ENCODE measurements at regions not wholly inside any gene's neighbourhood (a gene's known extent, or its start where the extent isn't known, plus 50 kb on each side); places are given as distances from the start of the nearest gene placed in this dataset.

DNA sequence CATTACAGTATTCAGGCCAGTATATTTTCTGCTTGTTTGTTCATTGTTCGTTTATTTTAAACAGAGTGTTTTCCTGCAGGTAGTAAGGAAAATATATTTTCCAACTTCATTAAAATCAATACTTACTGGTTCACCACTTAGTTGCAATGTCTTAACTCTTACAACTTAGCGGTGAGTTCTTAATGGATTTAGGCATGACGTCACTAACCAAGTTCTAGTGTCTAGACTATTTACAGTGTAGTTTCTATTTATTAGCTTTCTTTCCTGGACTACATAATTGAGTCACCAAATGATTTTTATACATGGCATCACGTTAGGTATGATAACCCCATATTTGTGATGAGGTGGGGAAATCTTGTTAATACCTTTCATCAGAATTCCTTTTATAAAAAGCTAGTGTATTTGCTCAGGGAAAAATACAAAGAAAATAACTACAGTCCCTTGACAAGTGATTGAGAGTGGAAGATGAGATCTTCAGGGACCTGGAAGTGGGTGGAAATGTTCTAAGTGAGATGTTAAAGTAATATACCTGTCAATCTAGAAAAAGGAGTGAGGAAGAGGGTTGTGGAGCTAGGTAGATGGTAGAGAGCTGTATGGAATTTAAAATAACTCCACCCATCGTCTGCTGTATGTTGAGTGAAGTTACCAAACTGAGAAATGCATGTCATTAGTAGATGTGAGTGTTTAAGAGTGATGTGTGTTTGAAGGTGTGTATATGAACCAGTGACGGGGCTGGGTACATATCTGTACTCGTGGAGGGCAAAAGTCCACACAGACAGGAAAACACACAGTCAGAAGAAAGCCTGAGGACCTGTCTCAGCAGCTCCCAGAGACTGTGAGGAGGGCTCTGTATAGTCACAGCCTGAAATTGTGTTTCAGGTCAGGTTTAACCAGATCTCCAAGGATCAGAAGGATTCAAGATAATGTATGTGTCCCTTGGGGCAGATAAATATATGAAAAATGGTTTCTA, 197.6 kb upstream of the ADAMTS5 start:
- Mint-ChIP-seq H3K27ac (no peak overlapping the region), H3K9me3 (peaks cover 0 to 4% of the 10 kb centered on the region in 2 donors), H3K36me3 (no peaks in the 10 kb centered on the region)
- DNase-seq (ENCODE audit: low spot score in 2 of 2) (no peak), ATAC-seq (no peak)

DNA sequence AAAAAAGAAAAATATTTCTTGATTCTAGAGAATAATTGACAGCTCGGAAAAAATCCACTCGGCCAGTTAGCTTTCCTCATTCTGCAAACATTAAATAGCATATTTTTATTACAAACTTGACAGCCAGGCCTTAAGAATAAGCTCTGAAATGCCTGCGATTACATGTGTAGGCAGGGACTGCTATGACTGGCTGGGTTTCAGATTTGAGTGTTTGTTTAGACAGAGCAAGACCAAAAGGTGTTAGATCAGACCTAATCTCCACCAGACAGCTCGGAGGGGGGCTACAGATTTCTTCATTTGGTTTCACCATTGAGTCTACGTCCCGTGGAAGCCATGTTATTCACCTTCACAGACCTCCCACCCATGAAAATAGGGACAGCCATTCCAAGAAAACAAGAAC, 192.1 kb upstream of the ADAMTS5 start:
- no peaks in the 10 kb centered on the region for H3K36me3 Mint-ChIP-seq
- peaks cover 0 to 3% of the 10 kb centered on the region in 2 donors for H3K9me3 Mint-ChIP-seq
- H3K27ac Mint-ChIP-seq: no peak overlapping the region
- no peak for DNase-seq (ENCODE audit: low spot score in 2 of 2)
- no peak for ATAC-seq

DNA sequence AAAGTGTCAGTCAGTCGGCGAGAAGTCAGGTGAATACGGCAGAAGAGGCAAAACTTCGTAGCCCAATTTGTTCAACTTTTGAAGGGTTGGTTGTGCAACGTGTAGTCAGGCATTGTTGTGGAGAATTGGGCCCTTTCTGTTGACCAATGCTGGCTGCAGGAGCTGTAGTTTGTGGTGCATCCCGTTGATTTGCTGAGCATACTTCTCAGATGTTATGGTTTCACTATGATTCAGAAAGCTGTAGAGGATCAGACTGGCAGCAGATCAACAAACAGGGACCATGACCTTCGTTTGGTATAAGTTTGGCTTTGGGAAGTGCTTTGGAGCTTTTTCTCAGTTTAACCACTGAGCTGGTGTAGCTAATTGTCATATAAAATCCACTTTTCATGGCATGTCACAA, 190.2 kb upstream of the ADAMTS5 start:
- Mint-ChIP-seq H3K27ac (no peak overlapping the region), H3K9me3 (peaks cover 0 to 3% of the 10 kb centered on the region in 2 donors), H3K36me3 (no peaks in the 10 kb centered on the region)
- ATAC-seq (no peak), DNase-seq (ENCODE audit: low spot score in 2 of 2) (no peak)

DNA sequence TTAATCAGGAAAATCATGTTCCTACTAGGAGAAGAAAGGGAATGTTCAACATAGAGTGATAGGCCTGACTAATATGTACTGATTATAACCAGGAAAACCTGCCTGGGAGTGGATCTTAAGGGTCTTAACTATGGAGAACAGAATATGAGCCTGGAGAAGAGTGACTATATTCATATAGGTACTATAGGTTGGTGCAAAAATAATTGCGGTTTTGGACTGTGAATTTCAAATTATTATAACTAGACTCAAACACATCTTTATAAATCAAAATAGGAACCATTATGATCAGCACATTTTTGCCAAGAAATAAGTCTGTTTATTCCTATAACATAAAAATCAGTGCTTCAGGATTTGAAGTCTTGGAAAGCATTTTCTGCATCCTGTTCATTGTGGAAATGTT, 189.8 kb upstream of the ADAMTS5 start:
- no peak for ATAC-seq
- DNase-seq (ENCODE audit: low spot score in 2 of 2): no peak
- H3K27ac Mint-ChIP-seq: no peak overlapping the region
- H3K9me3 Mint-ChIP-seq: peaks cover 0 to 3% of the 10 kb centered on the region in 2 donors
- no peaks in the 10 kb centered on the region for H3K36me3 Mint-ChIP-seq

DNA sequence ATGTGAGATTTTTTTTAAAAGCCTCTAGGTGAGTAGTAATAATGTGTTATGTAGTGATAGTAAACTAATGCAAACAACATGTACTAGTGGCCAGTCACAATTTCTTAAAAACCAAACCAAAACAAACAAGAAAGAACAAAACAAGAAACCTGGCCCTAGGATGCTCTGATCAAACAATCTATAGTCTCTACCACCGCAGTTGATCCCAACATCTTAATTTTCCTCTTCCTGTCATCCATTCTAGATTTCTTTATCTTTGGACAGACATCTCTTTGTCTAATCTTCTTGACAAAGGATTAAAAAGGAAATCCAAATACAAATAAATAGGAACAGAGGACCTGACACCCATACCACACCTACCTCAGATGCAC, 188.2 kb upstream of the ADAMTS5 start:
- Mint-ChIP-seq H3K27ac (no peak overlapping the region), H3K36me3 (no peaks in the 10 kb centered on the region), H3K9me3 (peaks cover 3 to 9% of the 10 kb centered on the region in 2 donors)
- DNase-seq (ENCODE audit: low spot score in 2 of 2) (no peak), ATAC-seq (no peak)

DNA sequence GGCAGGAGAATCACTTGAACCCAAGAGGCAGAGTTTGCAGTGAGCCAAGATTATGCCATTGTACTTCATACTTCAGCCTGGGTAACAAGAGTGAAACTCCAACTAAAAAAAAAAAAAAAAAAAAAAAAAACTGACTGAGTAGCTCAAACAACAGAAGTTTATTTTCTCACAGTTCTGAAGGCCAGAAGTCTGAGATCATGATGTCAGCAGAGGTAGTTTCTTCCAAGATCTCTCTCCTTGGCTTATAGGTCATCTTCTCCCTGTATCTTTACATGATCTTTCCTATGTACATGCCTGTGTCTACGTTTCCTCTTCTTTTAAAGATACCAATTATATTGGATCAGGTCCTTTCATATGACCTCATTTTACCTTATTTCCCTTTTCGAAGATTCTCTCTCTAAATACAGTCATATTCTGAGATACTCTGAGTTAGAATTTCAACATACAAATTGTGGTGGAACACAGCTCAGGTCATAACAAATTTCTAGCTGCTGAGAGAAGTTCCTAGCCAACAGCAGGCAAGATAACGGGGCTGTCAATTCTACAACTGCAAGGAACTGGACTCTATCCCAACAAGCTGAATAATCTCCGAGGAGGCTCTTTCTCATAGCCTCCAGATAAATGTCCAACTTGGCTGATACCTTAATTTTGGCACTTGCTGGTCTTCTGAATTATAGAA, 187.7 kb upstream of the ADAMTS5 start:
- DNase-seq (ENCODE audit: low spot score in 2 of 2) (no peak), ATAC-seq (no peak)
- Mint-ChIP-seq H3K9me3 (peaks cover 3 to 13% of the 10 kb centered on the region in 2 donors), H3K36me3 (no peaks in the 10 kb centered on the region), H3K27ac (no peak overlapping the region)

DNA sequence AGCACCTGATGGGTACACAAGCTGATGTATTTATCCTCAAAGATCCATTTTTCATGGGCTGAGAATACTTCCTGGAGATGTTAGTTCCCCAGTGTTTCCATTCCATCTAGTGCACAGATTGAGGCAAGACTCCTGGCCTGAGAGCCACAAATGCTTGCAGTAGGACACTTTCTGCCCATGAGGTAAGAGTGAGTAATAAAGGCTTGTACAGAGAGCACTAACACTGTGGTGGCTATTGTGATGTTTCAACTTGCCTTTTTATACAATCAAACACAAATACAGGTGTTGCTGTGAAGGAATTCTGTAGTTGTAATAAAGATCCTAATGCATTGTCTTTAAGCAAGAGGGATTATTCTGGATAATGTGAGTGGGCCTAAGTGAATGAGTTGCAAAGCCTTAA, 186.1 kb upstream of the ADAMTS5 start:
- Mint-ChIP-seq H3K27ac (no peak overlapping the region), H3K36me3 (no peaks in the 10 kb centered on the region), H3K9me3 (peaks cover 8 to 19% of the 10 kb centered on the region in 2 donors)
- ATAC-seq (no peak), DNase-seq (ENCODE audit: low spot score in 2 of 2) (no peak)

DNA sequence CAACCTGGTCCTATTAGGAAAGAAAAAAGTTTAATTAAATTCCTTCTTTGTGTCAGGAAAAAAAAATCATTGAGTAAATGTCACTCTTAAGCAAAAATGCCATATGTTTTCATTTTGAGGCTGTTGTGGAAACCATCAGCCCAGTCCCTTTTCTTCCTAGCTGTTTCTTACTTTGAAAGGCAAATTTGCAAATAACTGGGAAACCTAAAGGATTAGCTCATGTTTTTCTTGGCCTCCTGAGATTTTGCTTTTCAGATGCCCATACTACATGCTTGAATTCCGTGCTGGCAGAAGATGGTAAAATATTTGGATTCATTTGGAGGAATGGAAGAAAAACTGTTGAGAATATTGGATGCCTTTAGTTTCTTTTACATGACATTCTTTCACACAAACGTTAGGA, 182.1 kb upstream of the ADAMTS5 start:
- Mint-ChIP-seq H3K36me3 (no peaks in the 10 kb centered on the region), H3K9me3 (peaks cover 7 to 21% of the 10 kb centered on the region in 2 donors)

DNA sequence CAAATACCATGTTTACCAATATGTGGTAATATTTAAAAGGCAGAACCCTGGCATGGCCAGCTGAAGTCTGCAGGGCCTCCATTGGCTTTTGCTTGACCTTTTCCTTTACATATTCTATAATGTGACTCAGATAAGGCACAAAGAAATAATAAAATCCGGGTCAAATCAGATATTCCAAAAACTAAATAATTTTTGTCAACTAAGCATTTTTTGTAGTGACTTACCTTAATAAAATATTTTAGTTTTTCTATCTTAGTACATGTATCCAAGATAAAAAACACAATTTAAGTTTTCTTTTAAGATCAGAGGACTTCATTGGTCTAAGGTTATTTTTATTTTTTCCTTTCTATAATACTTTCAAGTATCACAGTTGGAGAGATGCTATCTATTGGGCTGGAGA, 179.4 kb upstream of the ADAMTS5 start:
- no peak for ATAC-seq
- H3K9me3 Mint-ChIP-seq: peaks cover 7 to 21% of the 10 kb centered on the region in 2 donors
- DNase-seq (ENCODE audit: low spot score in 2 of 2): no peak
- H3K27ac Mint-ChIP-seq: no peak overlapping the region
- H3K36me3 Mint-ChIP-seq: no peaks in the 10 kb centered on the region

More for the DNA sequence above, 182.1 kb upstream of the ADAMTS5 start:
- DNase-seq (ENCODE audit: low spot score in 2 of 2) (no peak), ATAC-seq (no peak)
- no peak overlapping the region for H3K27ac Mint-ChIP-seq

DNA sequence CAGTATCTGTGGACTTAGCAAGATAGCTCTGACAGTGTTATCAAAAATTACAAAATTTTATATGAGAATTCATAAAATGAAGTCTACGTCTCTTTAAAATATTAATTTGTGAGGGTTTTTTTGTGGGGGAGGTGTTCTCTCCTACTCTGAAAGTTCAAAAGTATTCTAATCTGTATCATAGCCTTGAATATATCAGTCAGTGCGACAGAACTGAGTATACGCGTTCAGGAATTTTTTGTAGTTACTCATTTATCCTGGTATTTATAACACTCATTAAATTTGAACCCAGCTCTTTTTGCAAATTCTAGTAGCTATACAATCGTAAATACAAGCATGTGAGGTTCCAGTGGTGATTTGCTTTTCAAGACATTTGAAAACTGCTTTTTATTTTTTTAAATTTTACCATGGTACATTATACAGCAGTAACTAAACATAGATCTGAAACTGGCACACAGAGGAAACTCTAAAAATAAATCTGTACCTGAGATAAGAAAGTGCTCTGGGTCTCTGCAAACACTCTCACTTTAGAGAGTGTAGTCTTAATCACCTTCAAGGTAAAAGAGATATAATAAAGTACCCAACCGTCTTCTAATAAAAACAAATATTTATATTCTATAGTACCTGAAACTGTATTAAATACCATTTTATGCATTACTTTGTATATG, 178.4 kb upstream of the ADAMTS5 start:
- no peak overlapping the region for H3K27ac Mint-ChIP-seq
- no peaks in the 10 kb centered on the region for H3K36me3 Mint-ChIP-seq
- peaks cover 7 to 14% of the 10 kb centered on the region in 2 donors for H3K9me3 Mint-ChIP-seq
- ATAC-seq (no peak), DNase-seq (ENCODE audit: low spot score in 2 of 2) (no peak)

DNA sequence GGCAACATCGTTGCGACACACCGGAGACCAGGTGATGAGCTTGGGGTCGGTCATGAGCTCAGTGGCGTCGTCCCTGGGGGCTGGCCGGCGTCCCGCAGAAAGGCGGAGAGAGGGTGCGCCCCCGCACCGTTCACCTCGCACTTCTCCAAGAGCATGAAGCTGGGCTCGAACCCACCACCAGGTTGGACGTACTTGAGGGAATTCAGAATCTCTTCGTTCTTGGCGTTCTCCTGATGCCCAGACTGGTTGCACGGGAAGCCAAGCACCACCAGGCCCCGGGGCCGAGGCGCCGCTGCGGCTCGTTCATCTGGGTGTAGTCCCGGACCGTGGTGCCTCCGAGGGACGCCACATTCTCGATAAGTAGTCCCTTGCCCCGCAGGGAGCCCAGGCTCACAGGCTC, 176.6 kb upstream of the ADAMTS5 start:
- no peak for DNase-seq (ENCODE audit: low spot score in 2 of 2)
- no peak overlapping the region for H3K27ac Mint-ChIP-seq
- peaks cover 7% of the 10 kb centered on the region in 2 donors for H3K9me3 Mint-ChIP-seq
- no peak for ATAC-seq
- no peaks in the 10 kb centered on the region for H3K36me3 Mint-ChIP-seq

DNA sequence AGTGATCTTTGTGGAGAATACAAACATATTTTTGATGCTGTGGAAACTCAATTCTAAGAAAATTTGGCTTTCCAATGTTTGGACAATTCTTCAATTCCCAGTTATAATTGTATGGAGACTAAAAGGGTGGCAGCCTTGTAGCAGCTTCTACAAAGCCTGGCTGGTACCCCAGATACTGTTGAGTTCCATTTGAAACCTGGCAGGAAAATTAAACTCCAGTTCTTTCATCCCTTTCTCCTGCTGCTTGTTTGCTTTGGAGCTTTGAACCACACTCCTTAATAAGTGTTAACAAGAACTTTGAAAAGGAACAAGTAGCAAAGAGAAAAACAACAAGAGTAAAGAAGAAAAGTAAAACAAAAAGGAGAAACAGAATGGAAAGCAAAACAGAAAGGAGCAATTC, 172.6 kb upstream of the ADAMTS5 start:
- Mint-ChIP-seq H3K36me3 (no peaks in the 10 kb centered on the region), H3K27ac (no peak overlapping the region), H3K9me3 (no peaks in the 10 kb centered on the region)
- ATAC-seq: no peak
- no peak for DNase-seq (ENCODE audit: low spot score in 2 of 2)

DNA sequence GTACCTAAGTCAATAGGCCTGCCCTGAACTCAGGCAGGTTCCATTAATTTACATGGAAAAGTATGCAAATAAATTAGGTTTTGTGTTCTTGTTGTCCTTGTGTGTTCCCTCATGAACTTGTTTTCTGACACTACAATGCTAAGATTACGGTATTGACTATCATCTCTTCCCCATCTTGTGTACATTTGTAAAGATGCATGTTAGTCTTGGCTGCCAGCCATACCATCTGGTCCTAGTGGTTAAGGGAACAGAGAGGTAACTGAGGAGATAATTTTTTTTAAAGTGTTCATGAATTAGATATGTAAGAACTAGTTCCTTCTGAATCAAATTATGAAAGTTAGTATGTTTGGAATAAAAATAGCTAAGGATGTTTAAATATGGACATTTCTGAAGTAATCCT, 167.6 kb upstream of the ADAMTS5 start:
- DNase-seq (ENCODE audit: low spot score in 2 of 2) (no peak), ATAC-seq (no peak)
- no peaks in the 10 kb centered on the region for H3K36me3 Mint-ChIP-seq
- H3K9me3 Mint-ChIP-seq: no peaks in the 10 kb centered on the region
- H3K27ac Mint-ChIP-seq: no peak overlapping the region

DNA sequence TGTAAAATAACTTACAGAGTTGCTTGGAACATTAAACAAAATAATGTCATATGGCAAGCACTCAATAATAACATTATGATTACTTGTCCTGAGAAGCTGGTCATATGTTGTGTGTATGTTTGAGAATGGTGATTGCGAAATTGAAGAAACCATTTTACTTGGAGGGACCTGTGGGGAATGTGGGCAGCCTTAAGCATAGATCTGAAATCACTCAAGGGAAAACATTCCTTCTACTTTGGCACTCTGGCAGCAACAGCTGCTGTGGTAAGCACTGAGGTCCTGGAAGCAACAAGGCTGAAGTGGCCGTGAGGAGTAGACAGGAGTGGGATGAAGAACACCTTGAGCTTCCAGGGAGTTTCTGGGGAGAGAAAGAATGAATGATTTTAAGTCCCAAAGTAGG, 165.4 kb upstream of the ADAMTS5 start:
- ATAC-seq: no peak
- no peak for DNase-seq (ENCODE audit: low spot score in 2 of 2)
- Mint-ChIP-seq H3K36me3 (no peaks in the 10 kb centered on the region), H3K27ac (no peak overlapping the region), H3K9me3 (no peaks in the 10 kb centered on the region)

DNA sequence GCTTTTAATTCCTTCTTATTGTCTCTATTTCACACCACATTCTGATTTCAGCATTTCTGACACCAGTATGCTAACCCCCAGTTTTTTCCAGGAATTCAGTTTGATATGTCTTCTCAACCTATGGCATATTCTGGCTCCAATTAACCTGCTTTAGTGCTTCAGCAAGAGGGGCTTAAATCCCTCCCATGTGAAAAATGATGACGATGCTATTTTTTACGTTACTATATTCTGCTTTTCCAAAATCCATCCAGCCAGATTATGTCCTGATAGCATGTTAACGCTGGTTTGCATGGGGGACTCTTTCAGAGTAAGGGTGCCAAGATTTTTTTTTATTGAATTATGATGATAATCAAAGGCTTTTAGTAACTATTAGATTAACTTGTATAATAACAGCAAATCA, 163.3 kb upstream of the ADAMTS5 start:
- no peak overlapping the region for H3K27ac Mint-ChIP-seq
- no peaks in the 10 kb centered on the region for H3K36me3 Mint-ChIP-seq
- DNase-seq (ENCODE audit: low spot score in 2 of 2) (no peak), ATAC-seq (no peak)
- H3K9me3 Mint-ChIP-seq: no peaks in the 10 kb centered on the region

DNA sequence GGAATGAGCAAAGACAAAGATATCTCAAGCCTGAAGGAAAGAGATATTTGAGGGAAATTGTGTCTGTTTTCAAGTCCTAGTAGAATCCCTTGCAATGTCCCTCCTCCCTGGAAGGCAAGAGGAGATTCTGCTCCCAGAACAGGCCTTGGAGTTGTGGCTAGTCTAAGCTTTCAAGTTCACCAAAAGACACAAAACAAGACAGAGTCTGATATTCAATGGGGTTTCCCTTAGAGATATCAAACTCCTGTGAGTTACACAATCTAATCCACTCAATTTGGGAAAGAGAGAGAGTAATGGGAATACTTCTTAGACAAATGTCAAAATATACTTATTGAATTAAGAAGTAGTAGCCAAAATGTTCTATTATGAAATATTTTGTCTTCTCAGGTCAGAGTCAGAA, 162.8 kb upstream of the ADAMTS5 start:
- DNase-seq (ENCODE audit: low spot score in 2 of 2): no peak
- Mint-ChIP-seq H3K36me3 (no peaks in the 10 kb centered on the region), H3K27ac (no peak overlapping the region), H3K9me3 (no peaks in the 10 kb centered on the region)
- ATAC-seq: no peak

DNA sequence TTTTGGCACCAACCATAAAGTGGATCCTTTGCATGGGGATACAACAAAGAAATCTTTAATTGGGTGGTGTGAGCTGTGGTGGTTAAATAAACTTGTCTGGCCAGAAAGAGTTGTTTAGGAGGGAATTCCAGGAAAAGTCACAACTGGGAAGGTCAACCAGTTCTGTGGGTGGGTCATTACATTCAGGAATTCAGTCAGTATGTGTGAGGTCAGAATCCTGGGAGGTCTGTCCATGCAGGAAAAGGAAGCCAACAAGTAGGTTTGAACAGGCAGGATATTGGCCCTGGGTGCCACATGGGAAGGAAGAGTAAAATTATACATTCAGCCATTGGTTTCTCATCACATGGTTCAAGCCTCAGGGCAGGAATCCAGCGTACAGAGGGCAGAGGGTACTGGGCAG, 162.3 kb upstream of the ADAMTS5 start:
- no peaks in the 10 kb centered on the region for H3K36me3 Mint-ChIP-seq
- ATAC-seq: no peak
- DNase-seq (ENCODE audit: low spot score in 2 of 2): no peak
- no peaks in the 10 kb centered on the region for H3K9me3 Mint-ChIP-seq
- no peak overlapping the region for H3K27ac Mint-ChIP-seq

Data from activated naive CD4-positive, alpha-beta T cell treated with anti-CD3 and anti-CD28 coated beads, Interleukin-2, amount 50 U/mL, for 72 hours (primary cell).